ENCODE measurements at regions not wholly inside any gene's neighbourhood (a gene's known extent, or its start where the extent isn't known, plus 50 kb on each side); places are given as distances from the start of the nearest gene placed in this dataset.

DNA sequence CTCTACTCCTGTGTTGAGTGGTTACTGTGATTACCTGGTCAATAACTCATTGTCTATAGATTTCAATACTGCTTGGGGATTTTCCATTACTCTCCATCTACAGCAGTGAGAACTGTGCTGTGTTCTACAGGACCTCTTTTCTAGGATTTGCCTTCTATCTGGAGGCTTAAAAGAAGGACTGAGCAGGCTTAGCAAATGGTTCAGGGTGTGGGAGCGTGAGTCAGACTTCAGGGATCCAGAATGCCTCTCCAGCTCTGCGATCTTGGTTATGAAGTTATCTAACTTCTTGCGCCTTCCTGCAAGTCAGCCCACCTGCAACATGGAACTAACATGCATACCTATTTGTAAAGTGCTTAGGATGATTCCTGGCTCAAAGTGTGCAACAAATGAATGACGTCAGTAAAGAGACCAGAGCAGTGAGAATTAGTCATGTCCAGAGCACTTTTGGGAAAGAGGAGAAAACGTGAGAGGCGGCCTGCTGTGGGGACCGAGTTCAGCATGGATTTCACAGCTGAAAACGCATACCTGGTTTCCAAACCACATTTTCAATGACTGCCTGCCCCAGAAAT, 610.1 kb upstream of the CDH4 start:
- H3K27ac ChIP-seq = no peak overlapping the region
- no peak overlapping the region for H3K4me3 ChIP-seq
- no peaks in the 10 kb centered on the region; the same call in 1 of the 2 replicates for H3K9me3 ChIP-seq (replicated peaks)
- no peaks in the 10 kb centered on the region for H3K36me3 ChIP-seq
- DNase-seq (ENCODE audit: low read depth in 1 of 2, low spot score in 2 of 2) = no peak
- H3K4me1 ChIP-seq (replicated peaks) = no peaks in the 10 kb centered on the region
- peaks cover under 1% of the 10 kb centered on the region; the same call in 1 of the 2 replicates for H3K27me3 ChIP-seq (replicated peaks)

DNA sequence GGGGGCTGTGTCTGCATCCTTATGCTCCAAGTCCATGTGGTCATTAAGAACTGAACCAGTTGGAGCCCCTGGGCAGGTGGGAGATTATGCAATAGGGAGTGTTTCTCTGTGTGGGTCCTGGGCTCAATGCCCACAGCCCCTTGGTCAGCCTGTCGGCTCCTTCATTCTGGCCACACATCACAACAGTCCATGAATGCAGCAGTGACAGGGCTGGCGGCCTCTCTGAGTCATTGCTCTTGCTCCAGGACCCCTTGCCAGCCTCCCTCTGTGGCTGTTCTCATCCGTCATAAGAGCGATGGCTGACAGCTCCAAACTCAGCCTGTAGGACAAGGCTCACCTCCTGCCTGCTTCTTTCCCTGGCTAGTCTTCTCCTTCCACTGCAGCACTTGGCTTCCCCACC, 609.5 kb upstream of the CDH4 start:
- no peaks in the 10 kb centered on the region for H3K4me1 ChIP-seq (replicated peaks)
- no peak overlapping the region for H3K27ac ChIP-seq
- no peaks in the 10 kb centered on the region for H3K9me3 ChIP-seq (replicated peaks)
- no peak overlapping the region for H3K4me3 ChIP-seq
- DNase-seq (ENCODE audit: low read depth in 1 of 2, low spot score in 2 of 2) = no peak
- H3K36me3 ChIP-seq = no peaks in the 10 kb centered on the region
- H3K27me3 ChIP-seq (replicated peaks) = no peaks in the 10 kb centered on the region

DNA sequence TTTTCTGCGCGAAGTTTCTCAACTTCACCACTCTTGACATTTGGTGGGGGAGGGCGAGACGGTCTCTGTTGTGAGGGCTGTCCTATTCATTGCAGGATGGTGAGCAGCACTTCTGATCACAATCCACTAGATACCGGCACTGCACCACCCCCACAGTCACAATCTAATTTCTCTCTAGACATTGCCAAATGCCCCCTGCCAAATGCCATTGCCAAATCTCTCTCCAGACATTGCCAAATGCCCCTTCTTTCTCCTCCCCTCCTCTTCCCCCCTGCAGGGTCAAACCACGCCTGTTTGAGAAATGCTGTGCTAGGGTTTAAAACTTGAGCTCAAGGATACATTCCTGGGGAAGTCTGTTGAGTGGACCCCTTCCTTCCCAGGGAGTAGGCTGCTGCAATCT, 603.5 kb upstream of the CDH4 start:
- Histone ChIP-seq H3K36me3 (no peaks in the 10 kb centered on the region), H3K27me3 (replicated peaks) (no peaks in the 10 kb centered on the region), H3K4me3 (no peak overlapping the region), H3K4me1 (replicated peaks) (no peaks in the 10 kb centered on the region), H3K27ac (no peak overlapping the region), H3K9me3 (replicated peaks) (peaks cover 3% of the 10 kb centered on the region; the same call in 1 of the 2 replicates)
- no peak for DNase-seq (ENCODE audit: low read depth in 1 of 2, low spot score in 2 of 2)

DNA sequence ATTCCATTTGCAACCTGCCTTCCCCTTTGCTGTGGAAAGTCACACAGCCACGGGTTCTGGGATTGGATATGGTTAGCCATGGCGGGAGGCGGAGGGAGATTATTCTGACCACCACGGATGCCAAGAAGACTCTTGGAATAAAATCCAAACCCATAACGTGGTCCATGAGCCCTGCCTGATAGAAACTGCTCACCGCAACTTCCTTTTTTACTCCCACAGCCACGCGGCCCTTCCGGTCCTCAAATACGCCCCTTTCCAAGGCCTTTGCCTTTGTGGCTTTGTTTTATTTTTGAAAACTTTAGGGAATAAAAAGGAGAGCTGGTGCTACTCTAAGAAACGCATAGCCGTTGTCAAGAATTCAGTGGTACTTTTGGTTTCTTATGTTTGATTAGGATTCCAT, 602.5 kb upstream of the CDH4 start:
- DNase-seq (ENCODE audit: low read depth in 1 of 2, low spot score in 2 of 2) = no peak
- Histone ChIP-seq H3K27ac (no peak overlapping the region), H3K9me3 (replicated peaks) (peaks cover 3% of the 10 kb centered on the region; the same call in 1 of the 2 replicates)

DNA sequence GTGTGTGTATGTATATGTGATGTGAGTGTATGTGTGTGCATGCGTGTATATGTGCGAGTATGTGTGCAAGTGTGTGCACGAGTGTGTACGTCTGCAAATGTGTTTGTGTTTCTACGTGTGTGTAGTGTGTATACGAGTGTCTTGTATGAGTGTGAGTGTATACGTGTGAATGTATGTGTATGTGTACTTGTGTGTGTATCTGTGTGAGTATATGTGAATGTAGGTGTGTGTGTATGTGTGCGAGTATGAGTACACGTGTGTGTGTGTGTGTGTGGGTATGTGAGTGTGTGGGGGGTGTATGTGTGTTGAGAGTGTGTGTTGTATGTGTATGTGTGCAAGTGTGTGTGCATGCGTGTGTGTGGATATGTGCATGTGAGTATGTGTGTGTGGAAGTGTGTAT, 602.0 kb upstream of the CDH4 start:
- Histone ChIP-seq H3K4me3 (no peak overlapping the region), H3K9me3 (replicated peaks) (peaks cover 4% of the 10 kb centered on the region; the same call in 1 of the 2 replicates), H3K27ac (no peak overlapping the region), H3K4me1 (replicated peaks) (no peaks in the 10 kb centered on the region), H3K36me3 (no peaks in the 10 kb centered on the region), H3K27me3 (replicated peaks) (no peaks in the 10 kb centered on the region)
- no peak for DNase-seq (ENCODE audit: low read depth in 1 of 2, low spot score in 2 of 2)

More for the DNA sequence above, 602.5 kb upstream of the CDH4 start:
- no peak overlapping the region for H3K4me3 ChIP-seq
- no peaks in the 10 kb centered on the region for H3K27me3 ChIP-seq (replicated peaks)
- H3K36me3 ChIP-seq = no peaks in the 10 kb centered on the region
- H3K4me1 ChIP-seq (replicated peaks) = no peaks in the 10 kb centered on the region

DNA sequence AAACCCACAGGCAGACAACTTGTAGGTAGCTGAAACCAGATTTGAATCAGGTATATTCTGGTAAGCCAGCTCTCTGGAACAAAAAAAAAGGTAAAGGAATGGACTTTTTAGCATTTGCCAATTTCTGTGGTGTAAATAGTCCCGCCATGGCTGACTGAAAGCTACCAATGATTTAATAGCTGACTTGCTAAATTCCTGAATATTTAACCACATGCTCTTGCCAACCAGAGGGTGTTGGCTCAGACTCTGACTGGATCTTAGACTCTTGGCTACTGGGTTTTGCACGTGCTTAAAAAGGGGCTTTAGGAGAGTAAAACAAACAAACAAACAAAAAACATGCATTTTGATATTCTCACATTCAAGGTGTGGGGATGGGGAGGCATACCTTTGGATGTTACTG, 600.0 kb upstream of the CDH4 start:
- DNase-seq (ENCODE audit: low read depth in 1 of 2, low spot score in 2 of 2) = no peak
- Histone ChIP-seq H3K36me3 (no peaks in the 10 kb centered on the region), H3K4me1 (replicated peaks) (no peaks in the 10 kb centered on the region), H3K9me3 (replicated peaks) (peaks cover 6% of the 10 kb centered on the region; the same call in 1 of the 2 replicates), H3K4me3 (no peak overlapping the region), H3K27me3 (replicated peaks) (no peaks in the 10 kb centered on the region), H3K27ac (no peak overlapping the region)

DNA sequence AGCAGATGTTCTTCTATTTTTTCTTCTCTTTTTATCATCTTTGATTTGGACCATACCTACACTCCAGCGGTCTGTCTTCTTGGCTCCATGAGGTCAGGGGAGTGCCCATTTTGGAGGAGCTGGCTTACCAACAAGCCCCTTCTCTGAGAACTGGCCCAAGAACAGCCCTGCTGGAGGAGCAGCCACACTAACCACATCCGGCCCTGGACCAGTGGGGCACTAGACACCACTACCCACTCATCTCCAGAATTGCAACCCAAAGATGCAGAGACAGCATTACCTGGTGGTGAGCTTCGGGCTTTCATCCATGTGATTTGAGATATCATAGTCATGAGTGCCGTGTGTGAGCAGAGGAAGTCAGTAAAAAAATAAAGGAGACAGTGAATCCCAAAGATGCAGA, 599.4 kb upstream of the CDH4 start:
- Histone ChIP-seq H3K27ac (no peak overlapping the region), H3K9me3 (replicated peaks) (peaks cover 6% of the 10 kb centered on the region; the same call in 1 of the 2 replicates), H3K4me1 (replicated peaks) (no peaks in the 10 kb centered on the region), H3K36me3 (no peaks in the 10 kb centered on the region), H3K4me3 (no peak overlapping the region), H3K27me3 (replicated peaks) (no peaks in the 10 kb centered on the region)
- no peak for DNase-seq (ENCODE audit: low read depth in 1 of 2, low spot score in 2 of 2)

DNA sequence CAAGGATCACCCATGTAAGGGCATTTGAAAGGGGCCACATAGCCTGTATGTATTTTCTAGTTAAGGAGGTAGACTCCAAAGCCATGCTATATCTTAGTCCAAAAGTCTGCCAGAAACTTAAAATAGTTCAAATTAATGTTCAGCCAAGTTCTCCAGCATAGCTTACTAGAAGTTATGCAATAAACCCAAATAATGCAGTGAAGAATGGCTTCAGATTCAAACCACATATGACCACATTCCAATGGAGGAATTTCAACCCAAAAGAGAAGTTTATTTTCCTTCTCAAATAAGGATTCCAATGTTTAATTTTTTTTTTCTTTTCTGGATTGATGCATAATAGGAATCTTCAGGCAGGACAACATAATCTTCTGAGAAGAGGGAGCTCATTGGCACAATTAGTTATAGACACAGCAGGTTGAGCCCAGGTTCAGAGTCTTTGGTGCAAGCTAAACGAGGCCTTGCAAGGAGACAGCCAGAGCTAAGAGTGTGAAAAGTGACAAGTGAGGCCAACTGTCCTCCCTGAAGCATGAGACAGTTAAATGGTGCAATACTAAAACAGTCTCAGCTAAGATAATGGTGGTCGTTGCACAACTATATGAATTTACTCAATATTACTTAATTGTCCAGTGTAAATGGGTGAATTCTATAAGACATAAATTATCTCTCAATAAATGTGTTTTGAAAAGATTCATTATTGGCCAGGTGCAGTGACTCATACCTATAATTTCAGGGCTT, 598.8 kb upstream of the CDH4 start:
- H3K4me3 ChIP-seq = no peak overlapping the region
- DNase-seq (ENCODE audit: low read depth in 1 of 2, low spot score in 2 of 2) = no peak
- H3K27me3 ChIP-seq (replicated peaks) = no peaks in the 10 kb centered on the region
- H3K27ac ChIP-seq = no peak overlapping the region
- H3K36me3 ChIP-seq = no peaks in the 10 kb centered on the region
- H3K9me3 ChIP-seq (replicated peaks) = peaks cover 6% of the 10 kb centered on the region; the same call in 1 of the 2 replicates
- no peaks in the 10 kb centered on the region for H3K4me1 ChIP-seq (replicated peaks)

DNA sequence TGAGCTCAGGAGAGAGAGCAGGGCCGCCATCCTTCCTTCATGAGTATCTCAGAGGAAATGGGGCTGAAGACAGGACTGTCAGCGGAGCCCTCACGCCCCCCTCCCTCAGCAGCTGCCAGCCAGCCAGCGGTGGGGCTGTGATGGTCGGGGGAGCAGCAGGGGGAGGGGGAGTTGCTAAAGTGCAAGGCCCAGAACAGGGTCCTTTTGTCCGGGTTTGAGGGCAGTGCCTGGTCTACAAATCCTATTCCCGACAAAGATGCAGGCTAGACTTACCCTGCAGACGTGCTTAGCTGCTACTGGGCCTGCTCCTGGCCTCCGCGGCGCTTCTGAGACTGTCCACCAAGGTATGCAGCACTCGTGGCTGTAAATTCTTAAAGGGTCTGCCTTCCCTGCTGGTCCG, 593.4 kb upstream of the CDH4 start:
- Histone ChIP-seq H3K4me3 (no peak overlapping the region), H3K36me3 (no peaks in the 10 kb centered on the region), H3K27ac (no peak overlapping the region), H3K9me3 (replicated peaks) (0 out of 2 replicates have a peak, but pooled peaks cover 4% of the 10 kb centered on the region), H3K4me1 (replicated peaks) (no peaks in the 10 kb centered on the region), H3K27me3 (replicated peaks) (peaks cover 3% of the 10 kb centered on the region; the same call in 1 of the 2 replicates)
- no peak for DNase-seq (ENCODE audit: low read depth in 1 of 2, low spot score in 2 of 2)

DNA sequence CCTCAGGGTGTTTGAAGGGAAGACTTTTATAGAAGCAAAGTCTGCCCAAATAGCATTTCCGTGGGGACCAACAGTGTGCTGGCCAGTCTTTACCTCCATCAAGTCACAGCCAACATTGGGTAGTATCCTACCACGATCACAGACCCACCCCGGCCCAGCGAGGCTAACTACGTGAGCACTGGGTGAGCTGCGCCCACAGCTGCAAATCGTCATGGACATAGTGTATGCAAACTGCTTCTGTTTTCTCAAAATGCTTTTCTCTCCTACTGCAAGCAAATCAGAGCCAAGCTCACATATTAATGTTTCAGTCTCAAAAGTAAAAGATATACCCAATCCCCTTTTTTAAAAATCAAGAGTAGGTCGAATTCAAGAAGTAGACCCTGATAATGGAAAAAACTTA, 592.8 kb upstream of the CDH4 start:
- Histone ChIP-seq H3K27ac (no peak overlapping the region), H3K27me3 (replicated peaks) (peaks cover 3% of the 10 kb centered on the region; the same call in 1 of the 2 replicates), H3K4me3 (no peak overlapping the region), H3K36me3 (no peaks in the 10 kb centered on the region), H3K4me1 (replicated peaks) (no peaks in the 10 kb centered on the region), H3K9me3 (replicated peaks) (0 out of 2 replicates have a peak, but pooled peaks cover 4% of the 10 kb centered on the region)
- no peak for DNase-seq (ENCODE audit: low read depth in 1 of 2, low spot score in 2 of 2)

DNA sequence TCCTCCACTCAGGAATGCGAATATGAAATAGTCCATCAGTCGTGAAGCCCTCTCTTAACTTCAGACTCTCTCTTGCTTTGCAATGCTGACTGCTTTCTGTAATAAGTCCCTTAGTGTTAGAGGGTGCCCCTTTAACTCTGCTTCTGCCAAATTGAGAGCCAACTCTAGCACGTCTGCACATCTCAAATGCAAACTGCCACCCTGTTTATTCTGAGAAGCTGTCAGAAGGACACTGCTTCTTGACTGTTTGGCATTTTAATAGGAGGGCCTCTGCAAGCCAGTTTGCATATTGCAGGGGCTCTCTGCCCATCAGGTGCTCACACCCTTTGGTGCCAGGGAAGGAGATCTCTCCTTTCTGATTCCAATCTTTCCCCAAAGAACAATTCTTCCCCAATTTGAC, 589.8 kb upstream of the CDH4 start:
- Histone ChIP-seq H3K4me1 (replicated peaks) (no peaks in the 10 kb centered on the region), H3K9me3 (replicated peaks) (no peaks in the 10 kb centered on the region), H3K36me3 (no peaks in the 10 kb centered on the region), H3K27ac (no peak overlapping the region), H3K4me3 (no peak overlapping the region), H3K27me3 (replicated peaks) (peaks cover 3% of the 10 kb centered on the region; the same call in 1 of the 2 replicates)
- no peak for DNase-seq (ENCODE audit: low read depth in 1 of 2, low spot score in 2 of 2)

DNA sequence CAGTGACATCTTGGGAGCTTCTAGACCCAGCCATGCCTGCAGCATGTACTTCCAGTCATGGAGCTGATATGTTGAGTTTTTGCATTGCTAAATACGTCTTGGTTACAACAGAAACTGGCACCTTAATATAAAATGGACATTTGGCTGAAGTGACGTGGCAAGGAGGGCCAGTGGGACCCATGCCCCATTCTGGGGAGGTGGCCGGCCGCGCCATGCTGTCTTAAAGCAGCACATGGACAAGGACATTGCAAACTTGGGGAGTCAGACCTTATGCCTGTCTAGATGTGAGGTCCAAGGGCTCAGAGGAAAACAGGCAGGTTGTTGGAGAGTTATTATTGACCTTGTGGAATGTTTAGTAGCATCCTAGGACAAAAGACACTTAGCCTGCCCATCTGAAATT, 588.0 kb upstream of the CDH4 start:
- H3K4me3 ChIP-seq = no peak overlapping the region
- no peak overlapping the region for H3K27ac ChIP-seq
- H3K36me3 ChIP-seq = no peaks in the 10 kb centered on the region
- no peaks in the 10 kb centered on the region for H3K4me1 ChIP-seq (replicated peaks)
- H3K27me3 ChIP-seq (replicated peaks) = peaks cover 3% of the 10 kb centered on the region
- DNase-seq (ENCODE audit: low read depth in 1 of 2, low spot score in 2 of 2) = no peak
- no peaks in the 10 kb centered on the region for H3K9me3 ChIP-seq (replicated peaks)

DNA sequence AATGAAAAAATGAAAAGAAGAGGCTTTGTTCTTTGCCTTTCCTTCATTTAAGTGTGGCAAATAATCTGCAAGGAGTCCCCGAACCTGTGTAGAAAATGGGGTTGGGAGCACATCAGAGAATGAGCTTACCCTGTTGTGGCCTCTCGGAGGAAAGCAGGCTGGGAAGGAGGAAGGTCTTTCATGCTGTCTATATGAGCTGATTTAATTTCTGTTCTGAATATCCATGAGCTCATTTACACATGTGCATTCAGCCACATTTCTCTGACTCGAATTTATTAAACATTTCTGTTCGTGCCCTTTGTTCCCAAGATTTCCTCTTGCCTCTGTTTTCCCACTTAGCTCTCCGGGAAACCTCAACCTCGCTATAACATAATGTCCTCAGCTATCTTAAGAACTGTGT, 584.4 kb upstream of the CDH4 start:
- no peaks in the 10 kb centered on the region for H3K9me3 ChIP-seq (replicated peaks)
- no peaks in the 10 kb centered on the region; the same call in 1 of the 2 replicates for H3K27me3 ChIP-seq (replicated peaks)
- DNase-seq (ENCODE audit: low read depth in 1 of 2, low spot score in 2 of 2) = no peak
- no peaks in the 10 kb centered on the region for H3K4me1 ChIP-seq (replicated peaks)
- H3K4me3 ChIP-seq = no peak overlapping the region
- H3K27ac ChIP-seq = no peak overlapping the region
- no peaks in the 10 kb centered on the region for H3K36me3 ChIP-seq

DNA sequence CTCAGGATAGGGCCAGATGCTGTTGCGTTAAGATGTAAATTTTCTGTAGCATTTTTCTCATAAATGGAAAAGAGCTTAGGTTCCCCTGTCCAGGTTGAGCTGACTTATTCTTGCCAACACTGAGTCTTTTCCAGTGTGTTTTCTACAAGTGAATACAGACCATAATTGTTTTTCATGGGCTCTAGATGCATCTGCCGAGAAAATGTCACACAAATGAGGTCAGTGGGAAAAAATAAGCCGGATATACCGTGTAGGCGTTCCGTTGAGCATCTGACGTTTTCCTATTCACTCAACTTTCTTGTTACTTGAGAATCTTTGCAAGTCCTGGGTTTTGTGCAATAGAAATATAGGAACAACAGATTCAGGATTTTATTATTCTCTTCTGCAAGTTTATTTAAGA, 582.9 kb upstream of the CDH4 start:
- H3K27me3 ChIP-seq (replicated peaks) = no peaks in the 10 kb centered on the region; the same call in 1 of the 2 replicates
- no peak overlapping the region for H3K27ac ChIP-seq
- H3K4me3 ChIP-seq = no peak overlapping the region
- no peaks in the 10 kb centered on the region for H3K9me3 ChIP-seq (replicated peaks)
- H3K4me1 ChIP-seq (replicated peaks) = no peaks in the 10 kb centered on the region
- no peak for DNase-seq (ENCODE audit: low read depth in 1 of 2, low spot score in 2 of 2)
- no peaks in the 10 kb centered on the region for H3K36me3 ChIP-seq
